Motor neuron (in vitro differentiated cells): ENCODE measurements at regions not wholly inside any gene's neighbourhood (a gene's known extent, or its start where the extent isn't known, plus 50 kb on each side); places are given as distances from the start of the nearest gene placed in this dataset.
"Not testable (repeated sequence)": the region's sequence is repeated elsewhere in the genome, so short reads cannot be mapped to it uniquely, and the experiment has no call there.

Experiments
- ATAC-seq, 8 experiments: fragments of 200-7000 bp; cut with Tn5 transposase; replicated peaks in 6 of 8; 2 replicates each; pipeline ENCODE4 v1.8.0; 2021; ENCODE audit warnings: mild to moderate bottlenecking in 8 of 8, moderate library complexity in 8 of 8
- H3K27ac ChIP-seq, 2 donors: fragments of 250-450 bp; sonication (Bioruptor Pico); 2 replicates each; pipeline ENCODE4 v1.9.0; 2021; ENCODE audit warnings: antibody characterized with exemption in 2 of 2, mild to moderate bottlenecking in 2 of 2, moderate library complexity in 1 of 2
- H3K4me1 ChIP-seq, 2 donors: fragments of 250-450 bp; sonication (Bioruptor Pico); replicated peaks in 1 of 2; 2 replicates each; pipeline ENCODE4 v1.6.1; 2021; ENCODE audit warnings: antibody characterized with exemption in 2 of 2, mild to moderate bottlenecking in 2 of 2, moderate library complexity in 1 of 2
- H3K4me3 ChIP-seq, 5 donors: fragments of 250-450 bp; sonication (Bioruptor Pico); 2 replicates each; pipeline ENCODE4 v1.9.0; 2021; ENCODE audit warnings: antibody characterized with exemption in 5 of 5, mild to moderate bottlenecking in 5 of 5, moderate library complexity in 4 of 5
- WGBS, 10 experiments: fragments of 450-650 bp; shearing (Covaris generic); methylation state at CpG; one replicate each; pipeline ENCODE4 v1.0.0; 2022; 5-methylcytosine and 5-hydroxymethylcytosine counted together
- in situ Hi-C, 9 experiments: fragments of 400-800 bp; cut with MboI; loops; one replicate each; pipeline ENCODE4 v1.15.0; 2021; ENCODE audit warnings: low sequenced_read_pairs in 9 of 9, low pct_unique_long_range_greater_than_20kb in 2 of 9; ENCODE audit not compliant: unreplicated experiment in 9 of 9

DNA sequence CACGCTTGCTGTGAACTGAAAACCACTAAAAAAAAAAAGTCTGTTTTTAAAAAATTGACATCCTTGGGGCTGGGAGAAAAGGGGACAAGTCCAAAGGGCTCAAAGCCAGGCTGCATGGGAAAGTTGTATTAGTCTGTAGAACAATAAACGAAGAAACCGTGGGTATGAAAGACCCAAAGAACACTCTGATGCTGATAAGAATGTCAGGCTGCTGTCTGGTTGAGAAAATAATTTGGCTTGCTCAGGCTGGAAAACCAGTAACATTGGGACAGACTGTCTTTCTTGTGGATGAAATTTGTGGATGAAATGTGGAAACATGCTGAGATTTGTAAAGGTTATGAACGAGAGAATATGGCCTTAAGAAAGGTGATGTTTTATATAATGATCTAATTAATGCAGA lies 68.5 kb upstream of the HSPB3 start:
- 53 to 97% (median 86%) methylated on average over 1 to 4 of the region's 4 CpGs; no CpG with 5 or more reads in 1 of the 10 experiments for WGBS, 10 experiments
- Histone ChIP-seq H3K27ac (no peak overlapping the region), H3K4me1 (peaks cover 2 to 9% of the 10 kb centered on the region in 2 donors), H3K4me3 (no peak overlapping the region)
- in situ Hi-C loops = no loop called here
- no peak for ATAC-seq

DNA sequence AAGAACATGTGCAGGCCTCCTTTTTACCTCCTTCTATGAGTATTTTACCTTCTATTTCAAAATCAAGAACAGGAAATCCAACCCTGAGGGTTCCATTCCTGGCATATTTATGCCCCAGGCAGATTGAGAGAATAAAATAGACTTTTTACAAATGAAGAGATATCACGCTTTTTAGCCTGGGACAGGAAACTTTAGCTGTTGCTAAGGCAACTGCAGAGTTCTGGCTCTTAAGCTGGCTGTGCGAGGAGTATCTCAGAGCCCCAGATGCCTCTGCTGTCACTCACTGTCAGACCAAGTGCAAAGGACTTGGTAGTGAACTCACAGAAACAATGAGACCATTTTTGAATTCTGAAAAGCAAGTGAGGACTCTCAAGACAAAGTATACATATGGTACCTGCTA lies 69.5 kb upstream of the HSPB3 start:
- ATAC-seq = peak in 1 of 8 experiments; percentile 47
- Histone ChIP-seq H3K4me1 (peaks cover 2 to 9% of the 10 kb centered on the region in 2 donors), H3K27ac (no peak overlapping the region), H3K4me3 (no peak overlapping the region)
- 29 to 100% (median 75%) methylated on average over 1 to 2 of the region's 2 CpGs; no CpG with 5 or more reads in 3 of the 10 experiments for WGBS, 10 experiments
- in situ Hi-C loops = no loop called here

- Histone ChIP-seq H3K27ac (no peak overlapping the region), H3K4me1 (peaks cover 2 to 9% of the 10 kb centered on the region in 2 donors), H3K4me3 (no peak overlapping the region)
- in situ Hi-C loops = no loop called here
- no peak for ATAC-seq
- WGBS, 10 experiments = 60 to 100% (median 89%) methylated on average over 1 to 8 of the region's 8 CpGs
Observed at GRCh38 chr5:54384356-54384933, 71.1 kb upstream of the HSPB3 start.

GRCh38 chr5:54383941-54384340 lies 71.6 kb upstream of the HSPB3 start:
- in situ Hi-C loops = no loop called here
- ATAC-seq = no peak
- Histone ChIP-seq H3K4me3 (no peak overlapping the region), H3K4me1 (peaks cover 2 to 9% of the 10 kb centered on the region in 2 donors), H3K27ac (no peak overlapping the region)
- 18 to 100% (median 61%) methylated on average over 1 to 2 of the region's 2 CpGs; no CpG with 5 or more reads in 5 of the 10 experiments for WGBS, 10 experiments

- Histone ChIP-seq H3K4me3 (no peak overlapping the region), H3K27ac (no peak overlapping the region), H3K4me1 (peaks cover 2 to 7% of the 10 kb centered on the region in 2 donors)
- in situ Hi-C loops = no loop called here
- peak in 2 of 8 experiments; percentile 68 to 81 for ATAC-seq
- 33 to 100% (median 71%) methylated on average over 1 to 3 of the region's 3 CpGs for WGBS, 10 experiments
Observed at GRCh38 chr5:54383225-54383901, 72.1 kb upstream of the HSPB3 start.

DNA sequence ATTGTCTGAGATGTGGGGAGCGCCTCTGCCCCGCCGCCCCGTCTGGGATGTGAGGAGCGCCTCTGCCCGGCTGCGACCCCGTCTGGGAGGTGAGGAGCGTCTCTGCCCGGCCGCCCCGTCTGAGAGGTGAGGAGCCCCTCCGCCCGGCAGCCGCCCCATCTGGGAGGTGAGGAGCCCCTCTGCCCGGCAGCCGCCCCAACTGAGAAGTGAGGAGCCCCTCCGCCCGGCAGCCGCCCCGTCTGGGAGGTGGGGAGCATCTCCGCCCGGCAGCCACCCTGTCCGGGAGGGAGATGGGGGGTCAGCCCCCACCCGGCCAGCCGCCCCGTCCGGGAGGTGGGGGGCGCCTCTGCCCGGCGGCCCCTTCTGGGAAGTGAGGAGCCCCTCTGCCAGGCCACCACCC lies 70.9 kb upstream of the ARL15 start:
- H3K27ac ChIP-seq, H3K4me1 ChIP-seq, H3K4me3 ChIP-seq, in situ Hi-C loops, ATAC-seq: not testable (repeated sequence)
- no CpG with 5 or more reads among the region's 31 CpGs for WGBS, 10 experiments

- WGBS, 10 experiments = 0 to 100% (median 65%) methylated on average over 1 to 2 of the region's 2 CpGs; no CpG with 5 or more reads in 2 of the 10 experiments
- in situ Hi-C loops = no loop called here
- Histone ChIP-seq H3K4me1 (no peaks in the 10 kb centered on the region), H3K4me3 (no peak overlapping the region), H3K27ac (no peak overlapping the region)
- no peak for ATAC-seq
Observed at GRCh38 chr5:54379590-54379989, 69.2 kb upstream of the ARL15 start.

- Histone ChIP-seq H3K4me1 (no peaks in the 10 kb centered on the region), H3K27ac (no peak overlapping the region), H3K4me3 (no peak overlapping the region)
- 74 to 100% (median 93%) methylated on average over 2 to 6 of the region's 10 CpGs; no CpG with 5 or more reads in 5 of the 10 experiments for WGBS, 10 experiments
- in situ Hi-C loops = no loop called here
- no peak for ATAC-seq
Observed at GRCh38 chr5:54378707-54379106, 68.3 kb upstream of the ARL15 start.

DNA sequence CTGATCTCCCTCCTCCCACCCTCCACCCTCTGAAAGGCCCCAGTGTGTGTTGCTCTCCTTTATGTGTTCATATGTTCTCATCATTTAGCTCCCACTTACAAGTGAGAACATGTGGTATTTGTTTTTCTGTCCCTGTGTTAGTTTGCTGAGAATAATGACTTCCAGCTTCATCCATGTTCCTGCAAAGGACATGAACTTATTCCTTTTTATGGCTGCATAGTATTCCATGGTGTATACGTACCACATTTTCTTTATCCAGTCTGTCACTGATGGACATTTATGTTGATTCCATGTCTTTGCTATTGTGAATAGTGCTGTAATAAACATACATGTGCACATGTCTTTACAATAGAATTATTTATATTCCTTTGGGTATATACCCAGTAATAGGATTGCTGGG lies 67.0 kb upstream of the ARL15 start:
- H3K27ac ChIP-seq, H3K4me3 ChIP-seq, H3K4me1 ChIP-seq, ATAC-seq, in situ Hi-C loops: not testable (repeated sequence)
- WGBS, 10 experiments = 20 to 100% (median 85%) methylated on average over 1 of the region's 1 CpG; no CpG with 5 or more reads in 2 of the 10 experiments

DNA sequence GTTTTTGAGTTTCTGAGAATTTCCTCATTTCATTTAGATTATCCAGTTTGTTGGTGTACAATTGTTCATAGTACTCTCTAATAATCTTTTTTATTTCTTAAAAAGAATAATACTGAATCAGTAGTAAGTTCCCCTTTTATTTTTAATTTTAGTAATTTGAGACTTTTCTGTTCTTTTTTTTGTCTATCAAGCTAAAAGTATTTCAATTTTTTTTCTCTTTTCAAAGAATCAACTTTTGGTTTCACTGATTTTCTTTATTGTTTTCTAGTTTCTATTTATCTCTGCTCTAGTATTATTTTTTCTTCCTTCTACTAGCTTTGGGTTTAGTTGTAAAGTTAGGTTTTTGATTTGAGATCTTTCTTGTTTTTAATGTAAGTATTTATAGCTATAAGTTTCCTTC lies 60.6 kb upstream of the ARL15 start:
- Histone ChIP-seq H3K4me1 (no peaks in the 10 kb centered on the region), H3K4me3 (no peak overlapping the region), H3K27ac (no peak overlapping the region)
- no peak for ATAC-seq
- in situ Hi-C loops = no loop called here

- ATAC-seq = no peak
- in situ Hi-C loops = no loop called here
- 57 to 100% (median 88%) methylated on average over 1 of the region's 1 CpG; no CpG with 5 or more reads in 5 of the 10 experiments for WGBS, 10 experiments
- Histone ChIP-seq H3K4me1 (no peaks in the 10 kb centered on the region), H3K27ac (no peak overlapping the region), H3K4me3 (no peak overlapping the region)
Observed at GRCh38 chr5:54367844-54368243, 57.5 kb upstream of the ARL15 start.

DNA sequence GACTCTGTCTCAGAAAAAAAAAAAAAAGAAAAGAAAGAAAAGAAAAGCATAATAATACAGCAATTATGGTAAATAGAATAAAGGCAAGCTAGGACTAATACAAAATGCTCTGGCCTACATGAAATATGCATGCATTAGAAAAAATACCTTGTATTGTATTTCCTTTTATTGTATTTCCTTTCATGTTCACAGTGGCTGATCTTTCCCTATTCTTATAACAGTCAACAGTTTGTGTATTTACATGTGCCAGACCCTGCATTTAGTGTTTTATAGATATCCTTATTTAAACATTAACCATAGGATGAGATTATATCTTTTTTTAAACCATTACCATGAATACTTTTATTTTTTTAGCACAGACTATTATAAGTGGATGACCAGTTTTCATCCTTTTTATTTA lies 56.3 kb upstream of the ARL15 start:
- Histone ChIP-seq H3K4me1 (no peaks in the 10 kb centered on the region), H3K27ac (no peak overlapping the region), H3K4me3 (no peak overlapping the region)
- ATAC-seq = no peak
- in situ Hi-C loops = no loop called here

DNA sequence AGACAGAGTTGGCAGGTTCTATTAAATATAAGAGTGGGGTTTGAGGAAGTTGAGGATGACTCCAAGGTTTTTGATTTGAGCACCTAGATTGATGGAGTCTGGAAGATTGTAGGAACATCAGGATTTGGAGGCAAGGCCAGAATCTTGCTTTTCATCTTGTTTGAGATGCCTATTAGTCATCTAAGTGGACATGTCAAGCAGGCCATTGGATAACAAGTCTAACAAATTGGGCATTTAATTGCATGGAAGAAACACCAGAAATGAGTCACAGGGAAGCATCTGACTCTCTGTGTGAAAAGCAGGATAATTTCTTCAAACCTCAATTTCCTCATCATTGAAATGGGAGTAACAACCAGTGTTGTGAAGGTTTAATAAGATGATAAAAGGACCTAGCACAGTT lies 53.3 kb upstream of the ARL15 start:
- in situ Hi-C loops = no loop called here
- H3K4me1 ChIP-seq = no peaks in the 10 kb centered on the region
- ATAC-seq = no peak
- no peak overlapping the region for H3K27ac ChIP-seq
- H3K4me3 ChIP-seq = no peak overlapping the region

- Histone ChIP-seq H3K27ac (no peak overlapping the region), H3K4me1 (no peaks in the 10 kb centered on the region), H3K4me3 (no peak overlapping the region)
- in situ Hi-C loops = no loop called here
- ATAC-seq = no peak
Observed at GRCh38 chr5:54362992-54363625, 52.7 kb upstream of the ARL15 start.
